ENCODE measurements at regions not wholly inside any gene's neighbourhood (a gene's known extent, or its start where the extent isn't known, plus 50 kb on each side); places are given as distances from the start of the nearest gene placed in this dataset.

DNA sequence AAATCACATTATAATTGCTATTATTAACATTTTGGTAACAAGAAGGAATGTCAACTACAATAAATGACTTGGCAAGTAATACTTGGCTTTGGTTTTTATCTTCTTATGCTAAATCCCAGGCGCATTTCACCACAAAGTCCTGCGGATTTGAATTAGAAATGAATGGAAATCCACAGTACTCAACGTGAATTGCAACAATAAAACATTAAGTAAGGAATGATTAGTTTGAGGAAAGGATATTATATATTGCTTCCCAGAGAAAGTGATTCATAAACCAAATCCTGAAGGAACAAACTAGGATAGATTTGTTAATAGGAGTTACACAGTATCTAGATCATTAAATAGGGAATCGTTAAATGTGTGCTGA is 1089.7 kb downstream of the TRHDE start:
- TF ChIP-seq, protein P1, sequence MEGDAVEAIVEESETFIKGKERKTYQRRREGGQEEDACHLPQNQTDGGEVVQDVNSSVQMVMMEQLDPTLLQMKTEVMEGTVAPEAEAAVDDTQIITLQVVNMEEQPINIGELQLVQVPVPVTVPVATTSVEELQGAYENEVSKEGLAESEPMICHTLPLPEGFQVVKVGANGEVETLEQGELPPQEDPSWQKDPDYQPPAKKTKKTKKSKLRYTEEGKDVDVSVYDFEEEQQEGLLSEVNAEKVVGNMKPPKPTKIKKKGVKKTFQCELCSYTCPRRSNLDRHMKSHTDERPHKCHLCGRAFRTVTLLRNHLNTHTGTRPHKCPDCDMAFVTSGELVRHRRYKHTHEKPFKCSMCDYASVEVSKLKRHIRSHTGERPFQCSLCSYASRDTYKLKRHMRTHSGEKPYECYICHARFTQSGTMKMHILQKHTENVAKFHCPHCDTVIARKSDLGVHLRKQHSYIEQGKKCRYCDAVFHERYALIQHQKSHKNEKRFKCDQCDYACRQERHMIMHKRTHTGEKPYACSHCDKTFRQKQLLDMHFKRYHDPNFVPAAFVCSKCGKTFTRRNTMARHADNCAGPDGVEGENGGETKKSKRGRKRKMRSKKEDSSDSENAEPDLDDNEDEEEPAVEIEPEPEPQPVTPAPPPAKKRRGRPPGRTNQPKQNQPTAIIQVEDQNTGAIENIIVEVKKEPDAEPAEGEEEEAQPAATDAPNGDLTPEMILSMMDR (IDR thresholded peaks at IDR 0.05), result no peak

DNA sequence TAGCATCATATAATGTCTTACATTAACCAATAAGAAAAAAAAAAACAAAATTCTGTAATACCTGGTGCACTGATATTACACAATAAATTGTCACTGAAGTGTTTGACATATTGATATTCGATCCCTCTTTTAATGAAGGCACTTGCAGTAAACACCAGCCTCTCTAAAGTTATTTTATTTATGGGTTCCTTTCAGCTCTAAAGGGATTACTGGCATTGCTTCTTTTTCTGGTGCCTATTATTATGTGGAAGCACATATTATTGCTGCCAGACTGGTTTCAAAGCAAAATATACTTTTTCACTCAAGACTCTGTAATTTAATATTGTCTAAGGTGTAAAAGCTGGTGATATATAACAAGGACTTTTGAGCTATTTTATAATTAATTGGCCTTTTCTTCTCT is 1090.5 kb downstream of the TRHDE start:
- TF ChIP-seq, protein P1 (IDR thresholded peaks at IDR 0.05), result no peak
- no peaks in the 10 kb centered on the region for H3K4me1 ChIP-seq
- H3K4me3 ChIP-seq, result no peak overlapping the region
- no peaks in the 10 kb centered on the region for H3K27me3 ChIP-seq
- no peak overlapping the region for H3K27ac ChIP-seq
- no peaks in the 10 kb centered on the region for H3K9me3 ChIP-seq
- intact Hi-C loops (cut with DNase I), result no loop called here
- ATAC-seq (no peak), DNase-seq (no peak)
- no peaks in the 10 kb centered on the region for H3K36me3 ChIP-seq

More for the DNA sequence above, 1089.7 kb downstream of the TRHDE start:
- Histone ChIP-seq H3K9me3 (no peaks in the 10 kb centered on the region), H3K27me3 (no peaks in the 10 kb centered on the region), H3K27ac (no peak overlapping the region), H3K4me1 (no peaks in the 10 kb centered on the region), H3K36me3 (no peaks in the 10 kb centered on the region), H3K4me3 (no peak overlapping the region)
- ATAC-seq (no peak), DNase-seq (no peak)
- intact Hi-C loops (cut with DNase I), result no loop called here

DNA sequence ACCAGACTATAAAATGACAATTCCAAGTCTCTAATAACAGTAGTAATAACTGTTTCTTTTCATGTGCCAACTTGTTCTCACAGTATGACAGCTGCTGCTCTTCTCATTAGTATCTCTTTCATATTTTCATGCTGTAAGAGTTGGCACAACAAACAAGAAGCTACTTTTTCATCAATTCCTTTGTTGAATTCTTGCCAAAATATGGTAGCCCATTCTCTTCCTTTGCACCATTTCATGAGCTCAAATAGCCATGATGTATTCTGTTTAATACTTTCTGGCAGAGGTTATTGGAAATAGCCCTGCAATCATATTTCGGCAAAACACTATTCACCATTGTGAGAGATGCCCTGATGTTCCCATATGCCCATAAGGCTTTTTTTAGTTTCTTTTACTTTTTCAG is 1100.7 kb downstream of the TRHDE start:
- no peak overlapping the region for H3K27ac ChIP-seq
- no peak for ATAC-seq
- DNase-seq, result no peak
- TF ChIP-seq, protein P1 (IDR thresholded peaks at IDR 0.05), result no peak
- H3K4me3 ChIP-seq, result no peak overlapping the region
- intact Hi-C loops (cut with DNase I), result no loop called here
- no peaks in the 10 kb centered on the region for H3K9me3 ChIP-seq
- no peaks in the 10 kb centered on the region for H3K4me1 ChIP-seq
- H3K27me3 ChIP-seq, result no peaks in the 10 kb centered on the region
- no peaks in the 10 kb centered on the region for H3K36me3 ChIP-seq

DNA sequence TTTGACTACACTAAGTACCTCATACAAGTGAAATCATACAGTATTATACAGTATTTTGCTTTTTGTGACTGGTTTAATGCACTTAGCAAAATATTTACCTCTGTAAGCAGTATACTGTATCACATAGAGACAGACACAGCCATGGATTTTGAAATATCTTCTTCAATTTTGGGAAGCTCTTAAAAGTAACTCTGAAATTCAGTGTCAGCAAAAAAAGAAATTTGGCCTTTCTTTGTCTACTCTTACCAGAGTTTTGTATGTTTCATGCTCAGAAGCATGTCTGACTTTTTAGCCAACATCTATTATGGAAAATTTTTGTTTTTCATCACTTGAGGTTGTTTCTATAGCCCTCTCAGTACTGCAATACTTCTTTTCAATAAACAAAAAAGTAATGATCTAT is 1102.2 kb downstream of the TRHDE start:
- ATAC-seq (no peak), DNase-seq (no peak)
- no peaks in the 10 kb centered on the region for H3K9me3 ChIP-seq
- no peaks in the 10 kb centered on the region for H3K36me3 ChIP-seq
- no peaks in the 10 kb centered on the region for H3K4me1 ChIP-seq
- intact Hi-C loops (cut with DNase I), result no loop called here
- H3K27me3 ChIP-seq, result no peaks in the 10 kb centered on the region
- no peak overlapping the region for H3K4me3 ChIP-seq
- H3K27ac ChIP-seq, result no peak overlapping the region
- TF ChIP-seq, protein P1 (IDR thresholded peaks at IDR 0.05), result no peak

DNA sequence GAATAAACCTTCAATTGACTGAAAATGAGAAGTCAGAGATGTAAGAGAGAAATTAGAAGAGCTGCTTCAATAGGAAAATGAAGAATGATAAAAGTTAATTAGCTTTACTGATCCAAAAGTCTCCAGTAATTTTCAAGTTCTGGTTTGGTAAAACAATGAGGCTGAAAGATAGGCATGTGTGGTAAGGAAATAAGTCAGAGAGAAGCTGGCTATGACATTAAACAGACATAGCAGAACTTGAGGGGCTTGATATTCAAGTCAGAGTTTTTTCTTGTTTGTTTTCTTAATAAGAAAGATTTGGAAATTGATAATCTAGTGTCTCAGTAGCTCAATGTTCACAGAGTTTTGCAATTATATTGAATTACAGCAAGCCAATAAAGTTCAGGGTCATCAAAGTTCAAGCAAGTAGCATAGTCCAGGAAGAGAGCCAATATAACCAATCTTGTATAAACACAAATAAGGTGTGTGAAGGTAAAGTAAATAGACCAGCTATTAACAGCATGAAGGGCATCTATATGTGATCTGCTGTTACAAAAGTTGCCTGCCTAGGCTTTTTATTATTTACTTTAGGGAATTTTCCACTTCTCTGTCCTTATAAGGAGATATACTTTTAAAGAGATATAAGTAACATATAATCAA is 1111.5 kb downstream of the TRHDE start:
- TF ChIP-seq, protein P1 (IDR thresholded peaks at IDR 0.05), result no peak
- ATAC-seq (peak; percentile 62), DNase-seq (no peak)
- Histone ChIP-seq H3K36me3 (no peaks in the 10 kb centered on the region), H3K4me1 (no peaks in the 10 kb centered on the region), H3K4me3 (no peak overlapping the region), H3K27ac (no peak overlapping the region), H3K27me3 (no peaks in the 10 kb centered on the region), H3K9me3 (no peaks in the 10 kb centered on the region)
- intact Hi-C loops (cut with DNase I), result no loop called here

DNA sequence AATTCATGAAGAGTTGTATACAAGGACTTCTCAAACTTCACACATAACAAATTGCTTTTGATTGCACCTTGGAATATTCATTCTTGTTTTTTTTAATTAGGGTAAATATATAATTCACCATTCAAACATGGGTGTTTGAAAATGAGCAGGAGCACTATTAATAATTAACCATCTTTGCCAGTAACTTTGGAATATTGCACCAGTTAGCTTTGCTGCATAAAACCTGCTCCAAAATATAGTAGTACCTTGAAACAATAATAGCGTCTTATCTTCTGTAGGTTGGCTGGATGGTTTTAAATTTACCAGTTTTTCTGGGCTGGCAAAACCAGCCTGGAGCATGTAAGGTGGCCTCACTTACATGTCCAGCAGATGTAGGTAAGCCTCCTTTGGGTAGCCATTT is 1112.4 kb downstream of the TRHDE start:
- intact Hi-C loops (cut with DNase I), result no loop called here
- H3K27ac ChIP-seq, result no peak overlapping the region

More for the DNA sequence above, 1112.4 kb downstream of the TRHDE start:
- Histone ChIP-seq H3K4me3 (no peak overlapping the region), H3K36me3 (no peaks in the 10 kb centered on the region), H3K9me3 (no peaks in the 10 kb centered on the region), H3K4me1 (no peaks in the 10 kb centered on the region), H3K27me3 (no peaks in the 10 kb centered on the region)
- DNase-seq, result no peak
- TF ChIP-seq, protein P1 (IDR thresholded peaks at IDR 0.05), result no peak
- ATAC-seq, result no peak
